ENCODE measurements at regions not wholly inside any gene's neighbourhood (a gene's known extent, or its start where the extent isn't known, plus 50 kb on each side); places are given as distances from the start of the nearest gene placed in this dataset.

- H3K27ac Mint-ChIP-seq = no peak overlapping the region
- intact Hi-C loops (cut with micrococcal nuclease) = no loop called here
- WGBS (ENCODE audit: insufficient coverage) = 77% methylated on average over 7 of the region's 9 CpGs
Measured at GRCh38 chr3:127469760-127470159, 120.8 kb downstream of the TPRA1 start.

GRCh38 chr3:127467391-127467790 is 123.1 kb downstream of the TPRA1 start:
- H3K36me3 ChIP-seq (replicated peaks in 1 of 2; ENCODE audit: control extremely low read depth in 1 of 2, control insufficient read depth in 1 of 2, extremely low read depth in 1 of 2, insufficient read depth in 2 of 2, low read length in 1 of 2) = no peaks in the 10 kb centered on the region
- H3K79me2 ChIP-seq (ENCODE audit: control insufficient read depth, insufficient read depth, low read length) = no peaks in the 10 kb centered on the region
- peaks cover 0 to 3% (median 0%) of the 10 kb centered on the region in 4 experiments for H3K27me3 ChIP-seq (replicated peaks in 1 of 4; ENCODE audit: control extremely low read depth in 1 of 4, control insufficient read depth in 3 of 4, insufficient read depth in 4 of 4, low read length in 3 of 4)
- H3K9ac ChIP-seq (ENCODE audit: low read length) = no peak overlapping the region
- no peak overlapping the region for H2AFZ ChIP-seq (ENCODE audit: insufficient read depth, low read depth, low read length, poor library complexity, severe bottlenecking)
- no peak overlapping the region for H3K4me2 ChIP-seq (replicated peaks; ENCODE audit: low read depth, low read length, poor library complexity, severe bottlenecking)
- H3K9me3 ChIP-seq (ENCODE audit: control extremely low read depth in 1 of 3, control insufficient read depth in 2 of 3, insufficient read depth in 1 of 3, low read length in 2 of 3) = peaks cover 0 to 16% (median 0%) of the 10 kb centered on the region in 3 donors
- ATAC-seq (ENCODE audit: low read depth) = no peak
- no peak overlapping the region for H3K4me3 ChIP-seq (ENCODE audit: control extremely low read depth in 1 of 5, extremely low read depth in 1 of 5, insufficient read depth in 1 of 5, low read depth in 2 of 5, low read length in 4 of 5)
- H3K4me3 Mint-ChIP-seq = no peak overlapping the region
- TF ChIP-seq CTCF (IDR thresholded peaks at IDR 0.05) (no peak), EZH2 (IDR thresholded peaks at IDR 0.05; ENCODE audit: borderline replicate concordance, insufficient read depth, low read depth, low read length, poor library complexity, severe bottlenecking) (no peak)
- WGBS (ENCODE audit: insufficient coverage) = 60% methylated on average over 12 of the region's 12 CpGs
- no peak overlapping the region for H3K27ac ChIP-seq (ENCODE audit: low read length in 2 of 2)
- H4K20me1 ChIP-seq (ENCODE audit: control insufficient read depth, insufficient read depth, low read length, poor library complexity, severe bottlenecking) = no peaks in the 10 kb centered on the region
- no peaks in the 10 kb centered on the region for H3K4me1 Mint-ChIP-seq
- no peaks in the 10 kb centered on the region for H3K9me3 Mint-ChIP-seq (ENCODE audit: insufficient read depth)
- peaks cover 16% of the 10 kb centered on the region for H3K27me3 Mint-ChIP-seq
- H3K27ac Mint-ChIP-seq = no peak overlapping the region
- ChIA-PET CTCF (no interaction called here), POLR2A (no interaction called here)
- DNase-seq = no peak
- H3K4me1 ChIP-seq (ENCODE audit: control insufficient read depth in 2 of 2, insufficient read depth in 2 of 2, low read length in 2 of 2) = no peaks in the 10 kb centered on the region
- intact Hi-C loops (cut with micrococcal nuclease) = no loop called here

More at GRCh38 chr3:127469760-127470159, 120.8 kb downstream of the TPRA1 start:
- Mint-ChIP-seq H3K27me3 (peaks cover 18% of the 10 kb centered on the region), H3K4me1 (no peaks in the 10 kb centered on the region), H3K9me3 (ENCODE audit: insufficient read depth) (no peaks in the 10 kb centered on the region), H3K4me3 (no peak overlapping the region)
- peaks cover 0 to 16% (median 0%) of the 10 kb centered on the region in 3 donors for H3K9me3 ChIP-seq (ENCODE audit: control extremely low read depth in 1 of 3, control insufficient read depth in 2 of 3, insufficient read depth in 1 of 3, low read length in 2 of 3)
- no peaks in the 10 kb centered on the region for H4K20me1 ChIP-seq (ENCODE audit: control insufficient read depth, insufficient read depth, low read length, poor library complexity, severe bottlenecking)
- no peak overlapping the region for H2AFZ ChIP-seq (ENCODE audit: insufficient read depth, low read depth, low read length, poor library complexity, severe bottlenecking)
- H3K4me3 ChIP-seq (ENCODE audit: control extremely low read depth in 1 of 5, extremely low read depth in 1 of 5, insufficient read depth in 1 of 5, low read depth in 2 of 5, low read length in 4 of 5) = no peak overlapping the region
- H3K9ac ChIP-seq (ENCODE audit: low read length) = no peak overlapping the region
- POLR2A ChIA-PET = no interaction called here
- CTCF ChIA-PET = no interaction called here
- ATAC-seq (ENCODE audit: low read depth) (no peak), DNase-seq (no peak)
- TF ChIP-seq CTCF (IDR thresholded peaks at IDR 0.05) (no peak), EZH2 (IDR thresholded peaks at IDR 0.05; ENCODE audit: borderline replicate concordance, insufficient read depth, low read depth, low read length, poor library complexity, severe bottlenecking) (no peak)
- H3K36me3 ChIP-seq (replicated peaks in 1 of 2; ENCODE audit: control extremely low read depth in 1 of 2, control insufficient read depth in 1 of 2, extremely low read depth in 1 of 2, insufficient read depth in 2 of 2, low read length in 1 of 2) = no peaks in the 10 kb centered on the region
- H3K4me2 ChIP-seq (replicated peaks; ENCODE audit: low read depth, low read length, poor library complexity, severe bottlenecking) = no peak overlapping the region
- no peak overlapping the region for H3K27ac ChIP-seq (ENCODE audit: low read length in 2 of 2)
- no peaks in the 10 kb centered on the region for H3K4me1 ChIP-seq (ENCODE audit: control insufficient read depth in 2 of 2, insufficient read depth in 2 of 2, low read length in 2 of 2)
- peaks cover 0 to 2% (median 0%) of the 10 kb centered on the region in 4 experiments for H3K27me3 ChIP-seq (replicated peaks in 1 of 4; ENCODE audit: control extremely low read depth in 1 of 4, control insufficient read depth in 3 of 4, insufficient read depth in 4 of 4, low read length in 3 of 4)
- H3K79me2 ChIP-seq (ENCODE audit: control insufficient read depth, insufficient read depth, low read length) = no peaks in the 10 kb centered on the region
